A549 (cell line): ENCODE measurements at regions not wholly inside any gene's neighbourhood (a gene's known extent, or its start where the extent isn't known, plus 50 kb on each side); places are given as distances from the start of the nearest gene placed in this dataset.

Source experiments
- ATAC-seq, 2 experiments: fragments of 200-7000 bp in 1 of 2; fragments of >200 bp in 1 of 2; cut with Nextera tagmentation in 1 of 2; cut with Tn5 transposase in 1 of 2; 3 replicates each; pipeline versions ENCODE4 v1.8.0 to v1.9.1; 2018 to 2020; ENCODE audit warnings: mild to moderate bottlenecking in 1 of 2, moderate library complexity in 1 of 2
- CTCF ChIA-PET: fragments of 300-600 bp; sonication (Branson Sonifier 250); formaldehyde crosslinking; extraction: SDS; loops from one replicate; lab custom pipeline; 2021; ENCODE audit warnings: antibody characterized with exemption, inconsistent platforms; lab: Yijun Ruan, JAX
- POLR2A ChIA-PET: fragments of 350-600 bp; formaldehyde crosslinking; extraction: SDS; loops from one replicate; lab custom pipeline; 2021; ENCODE audit warnings: antibody characterized with exemption, inconsistent platforms; lab: Yijun Ruan, JAX
- DNase-seq, 2 experiments: peaks; one replicate each; pipeline versions ENCODE4 v3.0.0 to v3.0.0-alpha.2; 2011 to 2016; ENCODE audit warnings: low read depth in 1 of 2, low spot score in 1 of 2
- FAIRE-seq: peaks from 2 replicates; lab custom pipeline; 2011; peaks lifted over from hg19 to GRCh38; lab: Jason Lieb, UNC
- H3K27ac ChIP-seq, 2 experiments: fragments of >200 bp; sonication (Bioruptor Twin); formaldehyde crosslinking; 3 replicates each; pipeline ENCODE4 v1.5.1; 2016 to 2017
- H3K4me1 ChIP-seq: fragments of >200 bp; sonication (Bioruptor Twin); formaldehyde crosslinking; 3 replicates; pipeline ENCODE4 v1.6.1; 2016
- H3K4me2 ChIP-seq: fragments of >200 bp; sonication (Bioruptor Twin); formaldehyde crosslinking; 3 replicates; pipeline ENCODE4 v1.6.1; 2016
- H3K4me3 ChIP-seq: fragments of >200 bp; sonication (Bioruptor Twin); formaldehyde crosslinking; 3 replicates; pipeline ENCODE4 v1.5.1; 2016
- H3K9me3 ChIP-seq: fragments of >200 bp; sonication (Bioruptor Twin); formaldehyde crosslinking; 3 replicates; pipeline ENCODE4 v1.6.1; 2016
- BHLHE40 ChIP-seq: IDR thresholded peaks from 2 replicates; pipeline ENCODE4 v1.6.1; 2012; ENCODE audit warnings: low read depth, low read length, inconsistent platforms
- CBX8 ChIP-seq: fragments of 200-600 bp; sonication (generic); IDR thresholded peaks from 2 replicates; pipeline ENCODE4 v1.6.1; 2016
- FOSL2 ChIP-seq, 2 experiments: fragments of 450-650 bp in 1 of 2; fragments of >200 bp in 1 of 2; sonication (Bioruptor Twin) in 1 of 2; formaldehyde crosslinking; IDR thresholded peaks; 2 replicates each; pipeline versions ENCODE4 v1.5.0 to v1.6.1; 2016 to 2020; ENCODE audit warnings: mild to moderate bottlenecking in 1 of 2, moderate library complexity in 1 of 2
- FOXS1 ChIP-seq: fragments of 250-450 bp; sonication (Bioruptor Pico); IDR thresholded peaks from 2 replicates; pipeline ENCODE4 v1.5.0; 2020; ENCODE audit warnings: mild to moderate bottlenecking, moderate library complexity
- GATA3 ChIP-seq: IDR thresholded peaks from 2 replicates; pipeline ENCODE4 v1.6.1; 2012; ENCODE audit warnings: borderline replicate concordance
- HDAC2 ChIP-seq: fragments of 200-600 bp; sonication (generic); IDR thresholded peaks from 2 replicates; pipeline ENCODE4 v1.6.1; 2016
- HEYL ChIP-seq: fragments of 250-450 bp; sonication (Bioruptor Pico); IDR thresholded peaks from 2 replicates; pipeline ENCODE4 v1.8.0; 2021; ENCODE audit warnings: mild to moderate bottlenecking, moderate library complexity
- HOXB13 ChIP-seq: fragments of 250-450 bp; sonication (Bioruptor Pico); IDR thresholded peaks from 2 replicates; pipeline ENCODE4 v1.5.0; 2020; ENCODE audit warnings: low read depth, mild to moderate bottlenecking, moderate library complexity
- JUN ChIP-seq, 2 experiments: fragments of >200 bp; sonication (Bioruptor Twin); formaldehyde crosslinking; IDR thresholded peaks; 2 replicates in 1 of 2; 3 replicates in 1 of 2; pipeline ENCODE4 v1.6.1; 2016 to 2017
- KDM1A ChIP-seq: fragments of 200-600 bp; sonication (generic); IDR thresholded peaks from 2 replicates; pipeline ENCODE4 v1.6.1; 2016; ENCODE audit warnings: low read depth, mild to moderate bottlenecking
- KDM5A ChIP-seq: fragments of 200-600 bp; sonication (generic); IDR thresholded peaks from 2 replicates; pipeline ENCODE4 v1.6.1; 2016; ENCODE audit warnings: antibody characterized with exemption, mild to moderate bottlenecking
- MAZ ChIP-seq: fragments of 150-350 bp; IDR thresholded peaks from 2 replicates; pipeline ENCODE4 v1.6.1; 2014; ENCODE audit warnings: antibody characterized with exemption, low read depth, low read length, borderline replicate concordance
- MYC ChIP-seq: IDR thresholded peaks from 2 replicates; pipeline ENCODE4 v1.6.1; 2012; ENCODE audit warnings: mild to moderate bottlenecking, inconsistent platforms, low read length, improper control_type of control experiment, borderline replicate concordance
- POLR2AphosphoS2 ChIP-seq: conservative IDR thresholded peaks from 2 replicates; pipeline ENCODE4 v1.6.1; 2012; ENCODE audit warnings: low read length, improper control_type of control experiment, inconsistent platforms
- RARB ChIP-seq: fragments of 250-450 bp; sonication (Bioruptor Pico); IDR thresholded peaks from 2 replicates; pipeline ENCODE4 v1.8.0; 2021; ENCODE audit warnings: mild to moderate bottlenecking, moderate library complexity
- RCOR1 ChIP-seq: fragments of 150-350 bp; IDR thresholded peaks from 2 replicates; pipeline ENCODE4 v1.6.1; 2014; ENCODE audit warnings: antibody characterized with exemption, low read length, low read depth
- SMC3 ChIP-seq: fragments of >200 bp; sonication (Bioruptor Twin); formaldehyde crosslinking; IDR thresholded peaks from 3 replicates; pipeline ENCODE4 v1.6.1; 2018; ENCODE audit warnings: inconsistent platforms
- SREBF2 ChIP-seq: fragments of 450-650 bp; IDR thresholded peaks from 2 replicates; pipeline ENCODE4 v1.6.1; 2014; ENCODE audit warnings: mild to moderate bottlenecking, moderate library complexity
- TFCP2L1 ChIP-seq: fragments of 250-450 bp; sonication (Bioruptor Pico); IDR thresholded peaks from 2 replicates; pipeline ENCODE4 v1.5.0; 2021; ENCODE audit warnings: mild to moderate bottlenecking
- ZC3H11A ChIP-seq: fragments of 450-650 bp; IDR thresholded peaks from 2 replicates; pipeline ENCODE4 v1.6.1; 2014; ENCODE audit warnings: antibody characterized with exemption, mild to moderate bottlenecking
- ZSCAN20 ChIP-seq: fragments of 250-450 bp; sonication (Bioruptor Pico); IDR thresholded peaks from 2 replicates; pipeline ENCODE4 v1.8.0; 2022; ENCODE audit warnings: mild to moderate bottlenecking, moderate library complexity
- WGBS: methylation state at CpG from one replicate; pipeline ENCODE4 v1.1.6; 2017; ENCODE audit errors: missing lambda C conversion rate; 5-methylcytosine and 5-hydroxymethylcytosine counted together
- TF ChIP-seq, protein P1 (sequence below): IDR thresholded peaks from 2 replicates; pipeline ENCODE4 v1.6.1; 2012; ENCODE audit warnings: low read depth, borderline replicate concordance
- TF ChIP-seq, protein P2 (sequence below): fragments of >200 bp; sonication (Bioruptor Twin); formaldehyde crosslinking; IDR thresholded peaks from 2 replicates; pipeline ENCODE4 v1.6.1; 2016
- TF ChIP-seq, protein P3 (sequence below): fragments of 200-600 bp; sonication (generic); IDR thresholded peaks from 2 replicates; pipeline ENCODE4 v1.6.1; 2016; ENCODE audit warnings: antibody characterized with exemption, mild to moderate bottlenecking, moderate library complexity
- TF ChIP-seq, protein P4 (sequence below): fragments of >200 bp; sonication (Bioruptor Twin); formaldehyde crosslinking; IDR thresholded peaks from 3 replicates; pipeline ENCODE4 v1.5.1; 2016
- TF ChIP-seq, protein P5 (sequence below): fragments of 250-450 bp; sonication (Bioruptor Pico); IDR thresholded peaks from 2 replicates; pipeline ENCODE4 v1.5.0; 2020; ENCODE audit warnings: low read depth, mild to moderate bottlenecking, moderate library complexity
- TF ChIP-seq, protein P6 (sequence below): IDR thresholded peaks from 2 replicates; pipeline ENCODE4 v1.6.1; 2012
- TF ChIP-seq, protein P7 (sequence below): fragments of 150-350 bp; IDR thresholded peaks from 2 replicates; pipeline ENCODE4 v1.6.1; 2014; ENCODE audit warnings: low read depth, mild to moderate bottlenecking, low read length

DNA sequence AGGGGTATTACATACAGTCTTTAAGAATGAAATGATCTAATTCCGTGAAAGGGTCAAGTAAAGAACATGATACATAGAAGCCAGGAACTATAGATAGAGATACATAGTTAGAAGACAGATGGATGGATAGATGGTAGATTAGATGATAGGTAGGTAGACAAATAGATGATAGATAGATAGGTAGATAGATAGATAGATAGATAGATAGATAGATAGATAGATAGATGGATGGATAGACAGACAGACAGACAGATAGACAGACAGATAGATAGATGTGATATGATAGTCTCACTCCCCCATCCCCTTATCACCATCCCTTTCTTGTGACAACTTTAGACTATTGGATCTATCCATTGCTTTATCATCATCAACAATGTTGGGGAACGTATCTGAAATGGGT, 448.2 kb downstream of the METTL4 start:
- no peak overlapping the region for H3K27ac ChIP-seq
- ChIA-PET CTCF (no interaction called here), POLR2A (no interaction called here)
- no peaks in the 10 kb centered on the region for H3K4me1 ChIP-seq
- no peak for FAIRE-seq
- no peak overlapping the region for H3K4me2 ChIP-seq
- no peak for DNase-seq
- ATAC-seq = no peak
- H3K4me3 ChIP-seq = no peak overlapping the region
- no peaks in the 10 kb centered on the region for H3K9me3 ChIP-seq
- TF ChIP-seq, protein P1, sequence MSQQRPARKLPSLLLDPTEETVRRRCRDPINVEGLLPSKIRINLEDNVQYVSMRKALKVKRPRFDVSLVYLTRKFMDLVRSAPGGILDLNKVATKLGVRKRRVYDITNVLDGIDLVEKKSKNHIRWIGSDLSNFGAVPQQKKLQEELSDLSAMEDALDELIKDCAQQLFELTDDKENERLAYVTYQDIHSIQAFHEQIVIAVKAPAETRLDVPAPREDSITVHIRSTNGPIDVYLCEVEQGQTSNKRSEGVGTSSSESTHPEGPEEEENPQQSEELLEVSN = no peak
- TF ChIP-seq TFCP2L1 (CRISPR knock-in tag) = no peak
- TF ChIP-seq, protein P2, sequence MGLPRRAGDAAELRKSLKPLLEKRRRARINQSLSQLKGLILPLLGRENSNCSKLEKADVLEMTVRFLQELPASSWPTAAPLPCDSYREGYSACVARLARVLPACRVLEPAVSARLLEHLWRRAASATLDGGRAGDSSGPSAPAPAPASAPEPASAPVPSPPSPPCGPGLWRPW = no peak
- TF ChIP-seq HOXB13 (CRISPR knock-in tag) = no peak
- TF ChIP-seq, protein P3, sequence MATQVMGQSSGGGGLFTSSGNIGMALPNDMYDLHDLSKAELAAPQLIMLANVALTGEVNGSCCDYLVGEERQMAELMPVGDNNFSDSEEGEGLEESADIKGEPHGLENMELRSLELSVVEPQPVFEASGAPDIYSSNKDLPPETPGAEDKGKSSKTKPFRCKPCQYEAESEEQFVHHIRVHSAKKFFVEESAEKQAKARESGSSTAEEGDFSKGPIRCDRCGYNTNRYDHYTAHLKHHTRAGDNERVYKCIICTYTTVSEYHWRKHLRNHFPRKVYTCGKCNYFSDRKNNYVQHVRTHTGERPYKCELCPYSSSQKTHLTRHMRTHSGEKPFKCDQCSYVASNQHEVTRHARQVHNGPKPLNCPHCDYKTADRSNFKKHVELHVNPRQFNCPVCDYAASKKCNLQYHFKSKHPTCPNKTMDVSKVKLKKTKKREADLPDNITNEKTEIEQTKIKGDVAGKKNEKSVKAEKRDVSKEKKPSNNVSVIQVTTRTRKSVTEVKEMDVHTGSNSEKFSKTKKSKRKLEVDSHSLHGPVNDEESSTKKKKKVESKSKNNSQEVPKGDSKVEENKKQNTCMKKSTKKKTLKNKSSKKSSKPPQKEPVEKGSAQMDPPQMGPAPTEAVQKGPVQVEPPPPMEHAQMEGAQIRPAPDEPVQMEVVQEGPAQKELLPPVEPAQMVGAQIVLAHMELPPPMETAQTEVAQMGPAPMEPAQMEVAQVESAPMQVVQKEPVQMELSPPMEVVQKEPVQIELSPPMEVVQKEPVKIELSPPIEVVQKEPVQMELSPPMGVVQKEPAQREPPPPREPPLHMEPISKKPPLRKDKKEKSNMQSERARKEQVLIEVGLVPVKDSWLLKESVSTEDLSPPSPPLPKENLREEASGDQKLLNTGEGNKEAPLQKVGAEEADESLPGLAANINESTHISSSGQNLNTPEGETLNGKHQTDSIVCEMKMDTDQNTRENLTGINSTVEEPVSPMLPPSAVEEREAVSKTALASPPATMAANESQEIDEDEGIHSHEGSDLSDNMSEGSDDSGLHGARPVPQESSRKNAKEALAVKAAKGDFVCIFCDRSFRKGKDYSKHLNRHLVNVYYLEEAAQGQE = no peak
- TF ChIP-seq JUN (IDR thresholded peaks at IDR 0.05) = no peak
- TF ChIP-seq ZC3H11A = no peak
- no peak for TF ChIP-seq MYC
- no peak for TF ChIP-seq HDAC2
- no peak for TF ChIP-seq RARB (CRISPR knock-in tag)
- TF ChIP-seq, protein P4, sequence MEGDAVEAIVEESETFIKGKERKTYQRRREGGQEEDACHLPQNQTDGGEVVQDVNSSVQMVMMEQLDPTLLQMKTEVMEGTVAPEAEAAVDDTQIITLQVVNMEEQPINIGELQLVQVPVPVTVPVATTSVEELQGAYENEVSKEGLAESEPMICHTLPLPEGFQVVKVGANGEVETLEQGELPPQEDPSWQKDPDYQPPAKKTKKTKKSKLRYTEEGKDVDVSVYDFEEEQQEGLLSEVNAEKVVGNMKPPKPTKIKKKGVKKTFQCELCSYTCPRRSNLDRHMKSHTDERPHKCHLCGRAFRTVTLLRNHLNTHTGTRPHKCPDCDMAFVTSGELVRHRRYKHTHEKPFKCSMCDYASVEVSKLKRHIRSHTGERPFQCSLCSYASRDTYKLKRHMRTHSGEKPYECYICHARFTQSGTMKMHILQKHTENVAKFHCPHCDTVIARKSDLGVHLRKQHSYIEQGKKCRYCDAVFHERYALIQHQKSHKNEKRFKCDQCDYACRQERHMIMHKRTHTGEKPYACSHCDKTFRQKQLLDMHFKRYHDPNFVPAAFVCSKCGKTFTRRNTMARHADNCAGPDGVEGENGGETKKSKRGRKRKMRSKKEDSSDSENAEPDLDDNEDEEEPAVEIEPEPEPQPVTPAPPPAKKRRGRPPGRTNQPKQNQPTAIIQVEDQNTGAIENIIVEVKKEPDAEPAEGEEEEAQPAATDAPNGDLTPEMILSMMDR = no peak
- no peak for TF ChIP-seq GATA3
- no peak for TF ChIP-seq HEYL (CRISPR knock-in tag)
- no peak for TF ChIP-seq KDM5A
- no peak for TF ChIP-seq FOSL2 (IDR thresholded peaks at IDR 0.05)
- TF ChIP-seq FOSL2 (CRISPR knock-in tag; IDR thresholded peaks at IDR 0.05) = no peak
- TF ChIP-seq, protein P5, sequence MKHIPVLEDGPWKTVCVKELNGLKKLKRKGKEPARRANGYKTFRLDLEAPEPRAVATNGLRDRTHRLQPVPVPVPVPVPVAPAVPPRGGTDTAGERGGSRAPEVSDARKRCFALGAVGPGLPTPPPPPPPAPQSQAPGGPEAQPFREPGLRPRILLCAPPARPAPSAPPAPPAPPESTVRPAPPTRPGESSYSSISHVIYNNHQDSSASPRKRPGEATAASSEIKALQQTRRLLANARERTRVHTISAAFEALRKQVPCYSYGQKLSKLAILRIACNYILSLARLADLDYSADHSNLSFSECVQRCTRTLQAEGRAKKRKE (CRISPR knock-in tag) = no peak
- TF ChIP-seq, all 56 proteins: peak for 0
- 15% methylated on average over 2 of the region's 2 CpGs for WGBS

DNA sequence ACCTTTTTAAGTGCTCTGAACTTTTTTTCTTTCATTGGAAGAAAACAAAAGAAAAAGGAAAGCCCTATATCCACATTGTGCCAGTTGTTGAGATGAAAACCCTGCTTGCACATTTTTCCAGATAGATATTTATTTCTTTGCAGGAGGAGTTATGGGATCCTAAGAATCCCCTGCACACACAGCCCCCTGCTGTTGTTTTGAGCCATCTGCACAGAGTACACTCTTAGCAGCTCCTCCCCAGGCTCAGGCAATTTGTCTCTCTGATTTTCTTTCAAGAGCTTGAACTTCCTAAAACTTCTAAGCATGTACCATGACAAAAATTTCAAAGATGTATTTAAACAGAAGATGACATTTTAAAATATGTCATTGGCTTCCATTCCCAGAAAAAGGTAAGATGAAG, 436.9 kb downstream of the METTL4 start:
- CTCF ChIA-PET = no interaction called here
- no peak for ATAC-seq
- TF ChIP-seq FOXS1 (CRISPR knock-in tag) = no peak
- TF ChIP-seq MAZ = no peak
- TF ChIP-seq, protein P6, sequence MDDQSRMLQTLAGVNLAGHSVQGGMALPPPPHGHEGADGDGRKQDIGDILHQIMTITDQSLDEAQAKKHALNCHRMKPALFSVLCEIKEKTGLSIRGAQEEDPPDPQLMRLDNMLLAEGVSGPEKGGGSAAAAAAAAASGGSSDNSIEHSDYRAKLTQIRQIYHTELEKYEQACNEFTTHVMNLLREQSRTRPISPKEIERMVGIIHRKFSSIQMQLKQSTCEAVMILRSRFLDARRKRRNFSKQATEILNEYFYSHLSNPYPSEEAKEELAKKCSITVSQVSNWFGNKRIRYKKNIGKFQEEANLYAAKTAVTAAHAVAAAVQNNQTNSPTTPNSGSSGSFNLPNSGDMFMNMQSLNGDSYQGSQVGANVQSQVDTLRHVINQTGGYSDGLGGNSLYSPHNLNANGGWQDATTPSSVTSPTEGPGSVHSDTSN = no peak
- no peak for TF ChIP-seq SREBF2
- no peak for TF ChIP-seq KDM1A
- no peak for TF ChIP-seq RCOR1
- TF ChIP-seq, protein P4 = no peak
- TF ChIP-seq POLR2AphosphoS2 = no peak
- TF ChIP-seq BHLHE40 = no peak
- no peak for TF ChIP-seq ZSCAN20 (CRISPR knock-in tag)
- no peak for TF ChIP-seq HDAC2
- TF ChIP-seq TFCP2L1 (CRISPR knock-in tag) = no peak
- TF ChIP-seq, protein P7, sequence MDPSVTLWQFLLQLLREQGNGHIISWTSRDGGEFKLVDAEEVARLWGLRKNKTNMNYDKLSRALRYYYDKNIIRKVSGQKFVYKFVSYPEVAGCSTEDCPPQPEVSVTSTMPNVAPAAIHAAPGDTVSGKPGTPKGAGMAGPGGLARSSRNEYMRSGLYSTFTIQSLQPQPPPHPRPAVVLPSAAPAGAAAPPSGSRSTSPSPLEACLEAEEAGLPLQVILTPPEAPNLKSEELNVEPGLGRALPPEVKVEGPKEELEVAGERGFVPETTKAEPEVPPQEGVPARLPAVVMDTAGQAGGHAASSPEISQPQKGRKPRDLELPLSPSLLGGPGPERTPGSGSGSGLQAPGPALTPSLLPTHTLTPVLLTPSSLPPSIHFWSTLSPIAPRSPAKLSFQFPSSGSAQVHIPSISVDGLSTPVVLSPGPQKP = no peak
- no peak for TF ChIP-seq SMC3
- no peak for TF ChIP-seq CBX8

More for the DNA sequence above, 436.9 kb downstream of the METTL4 start:
- DNase-seq = no peak
- no peaks in the 10 kb centered on the region for H3K4me1 ChIP-seq
- no peak overlapping the region for H3K27ac ChIP-seq
- no peaks in the 10 kb centered on the region for H3K9me3 ChIP-seq
- no peak overlapping the region for H3K4me3 ChIP-seq
- POLR2A ChIA-PET = no interaction called here
- no peak for FAIRE-seq
- no peak overlapping the region for H3K4me2 ChIP-seq
